IMR-90 (cell line): ENCODE measurements at regions not wholly inside any gene's neighbourhood (a gene's known extent, or its start where the extent isn't known, plus 50 kb on each side); places are given as distances from the start of the nearest gene placed in this dataset.

Experiments
- ATAC-seq: fragments of 200-7000 bp; cut with Tn5 transposase; 2 replicates; pipeline ENCODE4 v1.9.1; 2020; ENCODE audit warnings: low read depth, mild to moderate bottlenecking, moderate library complexity
- BruUV-seq: library from RNA; stranded (reverse); fragments of 400-500 nt; replicated peaks from 2 replicates; lab custom pipeline; 2021; lab: Mats Ljungman, UMichigan
- CTCF ChIA-PET: fragments of 300-600 bp; formaldehyde crosslinking; extraction: SDS; loops from one replicate; lab custom pipeline; 2021; ENCODE audit warnings: antibody characterized with exemption; lab: Yijun Ruan, JAX
- POLR2A ChIA-PET: fragments of 300-600 bp; sonication (Branson Sonifier 250); formaldehyde crosslinking; loops from one replicate; lab custom pipeline; 2022; ENCODE audit warnings: antibody characterized with exemption; ENCODE audit not compliant: unreplicated experiment; lab: Charles Lee
- DNase-seq: peaks from one replicate; pipeline ENCODE4 v3.0.0; 2013
- H2AFZ ChIP-seq: replicated peaks from 2 replicates; pipeline ENCODE3; 2013; ENCODE audit warnings: low read length, mild to moderate bottlenecking; ENCODE audit not compliant: poor library complexity
- H2AK5ac ChIP-seq: 2 replicates; pipeline ENCODE4 v1.6.1; 2013; ENCODE audit warnings: low read depth, low read length, inconsistent platforms
- H2AK9ac ChIP-seq: replicated peaks from 2 replicates; pipeline ENCODE3; 2013; ENCODE audit warnings: mild to moderate bottlenecking, low read depth, low read length, moderate library complexity; ENCODE audit not compliant: poor library complexity
- H2BK120ac ChIP-seq: 2 replicates; pipeline ENCODE4 v1.6.1; 2013; ENCODE audit warnings: low read depth, low read length, inconsistent platforms
- H2BK15ac ChIP-seq: 3 replicates; pipeline ENCODE4 v1.6.1; 2013; ENCODE audit warnings: low read depth, low read length, inconsistent platforms
- H2BK20ac ChIP-seq: 2 replicates; pipeline ENCODE4 v1.6.1; 2013; ENCODE audit warnings: low read depth, mild to moderate bottlenecking, inconsistent platforms, low read length, moderate library complexity
- H2BK5ac ChIP-seq: 2 replicates; pipeline ENCODE4 v1.6.1; 2013; ENCODE audit warnings: mild to moderate bottlenecking, low read depth, low read length, inconsistent platforms; ENCODE audit not compliant: poor library complexity, severe bottlenecking
- H3K14ac ChIP-seq: replicated peaks from 2 replicates; pipeline ENCODE4 v1.6.1; 2013; ENCODE audit warnings: low read depth, low read length, inconsistent platforms
- H3K18ac ChIP-seq: 2 replicates; pipeline ENCODE4 v1.6.1; 2013; ENCODE audit warnings: low read depth, low read length, control low read depth
- H3K23ac ChIP-seq: 2 replicates; pipeline ENCODE4 v1.6.1; 2013; ENCODE audit warnings: low read depth, low read length, inconsistent platforms
- H3K27ac ChIP-seq: 2 replicates; pipeline ENCODE4 v1.5.1; 2013; ENCODE audit warnings: mild to moderate bottlenecking, control low read depth, low read length; ENCODE audit not compliant: insufficient read depth
- H3K27me3 ChIP-seq: 2 replicates; pipeline ENCODE4 v1.6.1; 2013; ENCODE audit warnings: low read length; ENCODE audit not compliant: control insufficient read depth, insufficient read depth
- H3K36me3 ChIP-seq: 2 replicates; pipeline ENCODE4 v1.6.1; 2013; ENCODE audit warnings: low read length, mixed read lengths; ENCODE audit not compliant: control insufficient read depth, insufficient read depth
- H3K4ac ChIP-seq: 2 replicates; pipeline ENCODE4 v1.6.1; 2013; ENCODE audit warnings: low read depth, low read length, inconsistent platforms
- H3K4me1 ChIP-seq: 2 replicates; pipeline ENCODE4 v1.6.1; 2013; ENCODE audit warnings: low read length, mixed read lengths; ENCODE audit not compliant: control insufficient read depth, insufficient read depth
- H3K4me2 ChIP-seq: 2 replicates; pipeline ENCODE4 v1.6.1; 2013; ENCODE audit warnings: low read depth, mild to moderate bottlenecking, control low read depth, low read length, moderate library complexity
- H3K4me3 ChIP-seq: 2 replicates; pipeline ENCODE4 v1.5.1; 2013; ENCODE audit warnings: low read depth, mild to moderate bottlenecking, control low read depth, low read length, moderate library complexity; ENCODE audit not compliant: insufficient read depth
- H3K56ac ChIP-seq: 2 replicates; pipeline ENCODE4 v1.6.1; 2013; ENCODE audit warnings: low read length, inconsistent platforms; ENCODE audit not compliant: insufficient read depth; ENCODE audit errors: extremely low read depth
- H3K79me1 ChIP-seq, 2 experiments: 2 replicates each; pipeline ENCODE4 v1.6.1; 2013; ENCODE audit warnings: low read length in 2 of 2, inconsistent platforms in 1 of 2, low read depth in 1 of 2
- H3K9ac ChIP-seq: 2 replicates; pipeline ENCODE4 v1.6.1; 2013; ENCODE audit warnings: low read depth, low read length, control low read depth
- H3K9me1 ChIP-seq: 2 replicates; pipeline ENCODE4 v1.6.1; 2013; ENCODE audit warnings: low read length, inconsistent platforms; ENCODE audit not compliant: insufficient read depth
- H3K9me3 ChIP-seq: 2 replicates; pipeline ENCODE4 v1.6.1; 2013; ENCODE audit warnings: low read length; ENCODE audit not compliant: control insufficient read depth, insufficient read depth
- H4K20me1 ChIP-seq: 2 replicates; pipeline ENCODE4 v1.6.1; 2013; ENCODE audit warnings: low read length, inconsistent platforms; ENCODE audit not compliant: insufficient read depth
- H4K5ac ChIP-seq: 2 replicates; pipeline ENCODE4 v1.6.1; 2013; ENCODE audit warnings: mild to moderate bottlenecking, low read depth, low read length, control low read depth
- H4K8ac ChIP-seq, 2 experiments: 2 replicates each; pipeline ENCODE4 v1.6.1; 2013; ENCODE audit warnings: low read depth in 2 of 2, low read length in 2 of 2, control low read depth in 1 of 2, inconsistent platforms in 1 of 2
- H4K91ac ChIP-seq: 2 replicates; pipeline ENCODE4 v1.6.1; 2013; ENCODE audit warnings: low read depth, low read length, inconsistent platforms; ENCODE audit not compliant: insufficient read depth
- MAFK ChIP-seq: IDR thresholded peaks from 2 replicates; pipeline ENCODE4 v1.6.1; 2012; ENCODE audit warnings: low read depth, low read length, improper control_type of control experiment
- MXI1 ChIP-seq: IDR thresholded peaks from 2 replicates; pipeline ENCODE4 v1.6.1; 2012; ENCODE audit warnings: low read depth, mild to moderate bottlenecking, low read length, moderate library complexity, borderline replicate concordance
- POLR2A ChIP-seq: IDR thresholded peaks from 2 replicates; pipeline ENCODE4 v1.6.1; 2012; ENCODE audit warnings: mild to moderate bottlenecking, low read depth, low read length
- WGBS, 2 experiments: methylation state at CpG; one replicate each; pipeline versions ENCODE4 v1.1.5 to v1.1.7; 2013; ENCODE audit warnings: missing lambda C conversion rate in 2 of 2; ENCODE audit not compliant: insufficient read length in 1 of 2; ENCODE audit errors: extremely low coverage in 2 of 2; 5-methylcytosine and 5-hydroxymethylcytosine counted together
- dilution Hi-C: fragments of 300-500 bp; cut with HindIII; formaldehyde crosslinking; loops from one replicate; pipeline ENCODE4 v1.14.3; 2018; ENCODE audit warnings: low sequenced_read_pairs; ENCODE audit not compliant: unreplicated experiment
- in situ Hi-C: fragments of 300-500 bp; cut with MboI; formaldehyde crosslinking; loops from 3 replicates; pipeline ENCODE4 v1.14.3; 2019; ENCODE audit warnings: low sequenced_read_pairs, inconsistent platforms, mixed read lengths
- intact Hi-C: fragments of 100-400 bp; cut with micrococcal nuclease; formaldehyde crosslinking; loops from 2 replicates; pipeline ENCODE4 v1.10.0; 2022
- TF ChIP-seq, protein P1 (sequence below): fragments of 150-350 bp; IDR thresholded peaks from 2 replicates; pipeline ENCODE4 v1.6.1; 2017; ENCODE audit warnings: mild to moderate bottlenecking, antibody characterized with exemption, low read length, low read depth

DNA sequence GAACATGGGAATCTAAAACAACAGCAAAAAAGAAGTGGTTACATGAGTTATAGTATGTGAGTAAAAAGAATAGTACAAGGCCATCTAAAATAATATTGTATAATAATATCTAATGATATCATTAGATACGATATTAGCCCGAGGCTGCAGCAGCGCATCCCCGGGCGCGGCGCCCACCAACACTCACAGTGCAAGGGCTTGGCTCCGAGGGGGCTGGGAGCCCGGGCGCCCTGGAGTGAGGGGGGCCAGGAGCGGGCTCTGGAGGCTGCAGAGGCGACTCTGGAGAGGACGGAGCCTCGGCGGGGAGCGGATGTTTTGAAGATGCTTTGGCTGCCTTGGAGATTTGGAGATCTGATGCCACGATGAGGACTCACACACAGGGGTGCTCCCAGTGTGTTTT is 68.1 kb upstream of the TMEM252 start:
- WGBS, 2 experiments, result 77% methylated on average over 4 of the region's 17 CpGs; no CpG with 5 or more reads in 1 of the 2 experiments
- Histone ChIP-seq H3K4ac (no peak overlapping the region), H2AFZ (no peak overlapping the region), H3K14ac (no peak overlapping the region), H3K18ac (no peak overlapping the region), H4K20me1 (no peaks in the 10 kb centered on the region), H4K8ac (no peak overlapping the region), H3K9me3 (no peaks in the 10 kb centered on the region), H4K91ac (no peak overlapping the region), H2BK120ac (no peak overlapping the region), H2BK5ac (no peak overlapping the region), H2BK15ac (no peak overlapping the region), H3K56ac (no peak overlapping the region), H3K4me1 (no peaks in the 10 kb centered on the region), H3K36me3 (no peaks in the 10 kb centered on the region), H3K9ac (no peak overlapping the region), H2AK9ac (no peak overlapping the region), H3K23ac (no peak overlapping the region), H3K9me1 (no peaks in the 10 kb centered on the region), H2AK5ac (no peak overlapping the region), H3K79me1 (no peaks in the 10 kb centered on the region), H3K4me2 (no peak overlapping the region), H2BK20ac (no peak overlapping the region), H3K27me3 (no peaks in the 10 kb centered on the region), H4K5ac (no peak overlapping the region), H3K27ac (no peak overlapping the region), H3K4me3 (no peak overlapping the region)
- dilution Hi-C loops (no loop called here), in situ Hi-C loops (no loop called here), intact Hi-C loops (no loop called here)
- POLR2A ChIA-PET, result no interaction called here
- BruUV-seq, result no TSS peak
- CTCF ChIA-PET, result no interaction called here
- ATAC-seq (no peak), DNase-seq (no peak)
- TF ChIP-seq MXI1, result no peak
- TF ChIP-seq, protein P1, sequence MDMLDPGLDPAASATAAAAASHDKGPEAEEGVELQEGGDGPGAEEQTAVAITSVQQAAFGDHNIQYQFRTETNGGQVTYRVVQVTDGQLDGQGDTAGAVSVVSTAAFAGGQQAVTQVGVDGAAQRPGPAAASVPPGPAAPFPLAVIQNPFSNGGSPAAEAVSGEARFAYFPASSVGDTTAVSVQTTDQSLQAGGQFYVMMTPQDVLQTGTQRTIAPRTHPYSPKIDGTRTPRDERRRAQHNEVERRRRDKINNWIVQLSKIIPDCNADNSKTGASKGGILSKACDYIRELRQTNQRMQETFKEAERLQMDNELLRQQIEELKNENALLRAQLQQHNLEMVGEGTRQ, result no peak
- TF ChIP-seq POLR2A, result no peak
- TF ChIP-seq MAFK, result no peak
